ENCODE measurements at regions not wholly inside any gene's neighbourhood (a gene's known extent, or its start where the extent isn't known, plus 50 kb on each side); places are given as distances from the start of the nearest gene placed in this dataset.

GRCh38 chr5:136905571-136905970 is 540.2 kb upstream of the TRPC7 start:
- Histone ChIP-seq H3K9me3 (no peaks in the 10 kb centered on the region), H3K27me3 (replicated peaks; ENCODE audit: insufficient read depth) (no peaks in the 10 kb centered on the region), H3K4me3 (no peak overlapping the region), H3K27ac (no peak overlapping the region), H3K4me1 (replicated peaks) (no peaks in the 10 kb centered on the region), H3K36me3 (no peaks in the 10 kb centered on the region)
- TF ChIP-seq POLR2A (IDR thresholded peaks at IDR 0.05) (no peak), CTCF (IDR thresholded peaks at IDR 0.05) (no peak), POLR2AphosphoS5 (IDR thresholded peaks at IDR 0.05) (no peak)
- no peak for DNase-seq (ENCODE audit: low spot score)
- intact Hi-C loops (cut with DNase I): no loop called here

GRCh38 chr5:136894070-136894469 is 528.7 kb upstream of the TRPC7 start:
- Histone ChIP-seq H3K27ac (no peak overlapping the region), H3K27me3 (replicated peaks; ENCODE audit: insufficient read depth) (no peaks in the 10 kb centered on the region), H3K36me3 (no peaks in the 10 kb centered on the region), H3K4me1 (replicated peaks) (no peaks in the 10 kb centered on the region), H3K4me3 (no peak overlapping the region), H3K9me3 (no peaks in the 10 kb centered on the region)
- no peak for TF ChIP-seq CTCF (IDR thresholded peaks at IDR 0.05)
- TF ChIP-seq POLR2AphosphoS5 (IDR thresholded peaks at IDR 0.05): no peak
- no peak for TF ChIP-seq POLR2A (IDR thresholded peaks at IDR 0.05)
- WGBS: 58% methylated on average over 5 of the region's 5 CpGs
- no peak for DNase-seq (ENCODE audit: low spot score)
- intact Hi-C loops (cut with DNase I): no loop called here

GRCh38 chr5:136892000-136892399 is 526.7 kb upstream of the TRPC7 start:
- no peaks in the 10 kb centered on the region for H3K9me3 ChIP-seq
- intact Hi-C loops (cut with DNase I): no loop called here
- 38% methylated on average over 3 of the region's 3 CpGs for WGBS
- H3K36me3 ChIP-seq: no peaks in the 10 kb centered on the region
- DNase-seq (ENCODE audit: low spot score): no peak
- H3K4me3 ChIP-seq: no peak overlapping the region
- no peaks in the 10 kb centered on the region for H3K4me1 ChIP-seq (replicated peaks)
- no peaks in the 10 kb centered on the region for H3K27me3 ChIP-seq (replicated peaks; ENCODE audit: insufficient read depth)
- TF ChIP-seq POLR2AphosphoS5 (IDR thresholded peaks at IDR 0.05): no peak
- no peak for TF ChIP-seq POLR2A (IDR thresholded peaks at IDR 0.05)
- TF ChIP-seq CTCF (IDR thresholded peaks at IDR 0.05): no peak
- no peak overlapping the region for H3K27ac ChIP-seq

GRCh38 chr5:136891175-136891972 is 526.0 kb upstream of the TRPC7 start:
- TF ChIP-seq POLR2AphosphoS5 (IDR thresholded peaks at IDR 0.05): no peak
- TF ChIP-seq POLR2A (IDR thresholded peaks at IDR 0.05): no peak
- TF ChIP-seq CTCF (IDR thresholded peaks at IDR 0.05): no peak
- no peak overlapping the region for H3K4me3 ChIP-seq
- 54% methylated on average over 6 of the region's 6 CpGs for WGBS
- H3K27ac ChIP-seq: no peak overlapping the region
- no peaks in the 10 kb centered on the region for H3K27me3 ChIP-seq (replicated peaks; ENCODE audit: insufficient read depth)
- no peaks in the 10 kb centered on the region for H3K36me3 ChIP-seq
- no peak for DNase-seq (ENCODE audit: low spot score)
- no peaks in the 10 kb centered on the region for H3K4me1 ChIP-seq (replicated peaks)
- intact Hi-C loops (cut with DNase I): no loop called here
- no peaks in the 10 kb centered on the region for H3K9me3 ChIP-seq

Measured in prostate gland (tissue), 2 donors.